ENCODE measurements at regions not wholly inside any gene's neighbourhood (a gene's known extent, or its start where the extent isn't known, plus 50 kb on each side); places are given as distances from the start of the nearest gene placed in this dataset.

- intact Hi-C loops (cut with micrococcal nuclease; ENCODE audit: unreplicated experiment), result no loop called here
- POLR2A ChIA-PET, result no interaction called here
- Histone ChIP-seq H3K36me3 (ENCODE audit: control insufficient read depth, insufficient read depth, low read length) (no peaks in the 10 kb centered on the region), H3K4me1 (ENCODE audit: control insufficient read depth, insufficient read depth, low read length) (no peaks in the 10 kb centered on the region), H3K9me3 (ENCODE audit: control insufficient read depth, insufficient read depth, low read depth, low read length) (peaks cover 8% of the 10 kb centered on the region), H3K27ac (ENCODE audit: low read length) (no peak overlapping the region), H3K27me3 (ENCODE audit: control insufficient read depth, insufficient read depth, low read length) (no peaks in the 10 kb centered on the region), H3K4me3 (ENCODE audit: low read depth in 2 of 2, low read length in 2 of 2) (no peak overlapping the region)
- DNase-seq (ENCODE audit: low read depth, low spot score) (no peak), ATAC-seq (no peak)
- CTCF ChIA-PET, result interaction anchor here (0.7 kb wide), 1 partner anchor 308 kb away, joined by 3 read pairs; no protein-coding TSS in a partner anchor
- BruUV-seq (replicated peaks), result no TSS peak
- no peak for TF ChIP-seq SIN3A (IDR thresholded peaks at IDR 0.05; ENCODE audit: borderline replicate concordance, insufficient read depth, low read depth, low read length)
- TF ChIP-seq REST (IDR thresholded peaks at IDR 0.05; ENCODE audit: insufficient read depth in 1 of 2, low read depth in 2 of 2, low read length in 1 of 2), result no peak
- no peak for TF ChIP-seq CTCF (IDR thresholded peaks at IDR 0.05)
- TF ChIP-seq TCF7L2 (IDR thresholded peaks at IDR 0.05; ENCODE audit: low read depth, low read length), result no peak
- TF ChIP-seq POLR2AphosphoS5 (IDR thresholded peaks at IDR 0.05; ENCODE audit: low read depth, low read length), result no peak
- in situ Hi-C loops (cut with HindIII; ENCODE audit: low pct_unique_long_range_greater_than_20kb, low sequenced_read_pairs), result no loop called here
Measured at GRCh38 chr1:163720294-163720693, 398.5 kb downstream of the NUF2 start.

- H3K27me3 ChIP-seq (ENCODE audit: control insufficient read depth, insufficient read depth, low read length), result no peaks in the 10 kb centered on the region
- no peaks in the 10 kb centered on the region for H3K36me3 ChIP-seq (ENCODE audit: control insufficient read depth, insufficient read depth, low read length)
- ATAC-seq, result no peak
- H3K4me1 ChIP-seq (ENCODE audit: control insufficient read depth, insufficient read depth, low read length), result no peaks in the 10 kb centered on the region
- no peak overlapping the region for H3K4me3 ChIP-seq (ENCODE audit: low read depth in 2 of 2, low read length in 2 of 2)
- TF ChIP-seq CTCF (IDR thresholded peaks at IDR 0.05), result no peak
- no peak for TF ChIP-seq POLR2AphosphoS5 (IDR thresholded peaks at IDR 0.05; ENCODE audit: low read depth, low read length)
- TF ChIP-seq REST (IDR thresholded peaks at IDR 0.05; ENCODE audit: insufficient read depth in 1 of 2, low read depth in 2 of 2, low read length in 1 of 2), result no peak
- TF ChIP-seq TCF7L2 (IDR thresholded peaks at IDR 0.05; ENCODE audit: low read depth, low read length), result no peak
- no peak for TF ChIP-seq SIN3A (IDR thresholded peaks at IDR 0.05; ENCODE audit: borderline replicate concordance, insufficient read depth, low read depth, low read length)
- H3K27ac ChIP-seq (ENCODE audit: low read length), result no peak overlapping the region
- no peaks in the 10 kb centered on the region for H3K9me3 ChIP-seq (ENCODE audit: control insufficient read depth, insufficient read depth, low read depth, low read length)
- intact Hi-C loops (cut with micrococcal nuclease; ENCODE audit: unreplicated experiment), result no loop called here
- POLR2A ChIA-PET, result no interaction called here
- DNase-seq (ENCODE audit: low read depth, low spot score), result no peak
- CTCF ChIA-PET, result no interaction called here
- BruUV-seq (replicated peaks), result no TSS peak
- in situ Hi-C loops (cut with HindIII; ENCODE audit: low pct_unique_long_range_greater_than_20kb, low sequenced_read_pairs), result no loop called here
Measured at GRCh38 chr1:163725551-163725950, 403.8 kb downstream of the NUF2 start.
